CD4-positive, alpha-beta T cell treated with Interleukin-4 for 1 hour (primary cell): ENCODE measurements at regions not wholly inside any gene's neighbourhood (a gene's known extent, or its start where the extent isn't known, plus 50 kb on each side); places are given as distances from the start of the nearest gene placed in this dataset.
"Not testable (repeated sequence)": the region's sequence is repeated elsewhere in the genome, so short reads cannot be mapped to it uniquely, and the experiment has no call there.

Source experiments
- DNase-seq, 2 donors: peaks; one replicate each; pipeline ENCODE4 v3.0.0-alpha.2; 2020 to 2022

- no peak for DNase-seq
These were observed 141.2 kb upstream of the TLE3 start for GRCh38 chr15:70238917-70239316.

- DNase-seq, result no peak
These were observed 139.9 kb upstream of the TLE3 start for GRCh38 chr15:70237626-70238025.

- no peak for DNase-seq
These were observed 138.8 kb upstream of the TLE3 start for GRCh38 chr15:70236341-70237086.

GRCh38 chr15:70235347-70235746 lies 137.6 kb upstream of the TLE3 start:
- no peak for DNase-seq

GRCh38 chr15:70234256-70234905 lies 136.7 kb upstream of the TLE3 start:
- no peak for DNase-seq

GRCh38 chr15:70231484-70231883 lies 133.8 kb upstream of the TLE3 start:
- no peak for DNase-seq

GRCh38 chr15:70227918-70228317 lies 130.2 kb upstream of the TLE3 start:
- DNase-seq, result not testable (repeated sequence)

- no peak for DNase-seq
These were observed 129.4 kb upstream of the TLE3 start for GRCh38 chr15:70227147-70227546.

- DNase-seq, result no peak
These were observed 128.7 kb upstream of the TLE3 start for GRCh38 chr15:70226337-70226980.

- DNase-seq, result no peak
These were observed 127.7 kb upstream of the TLE3 start for GRCh38 chr15:70225416-70225815.

GRCh38 chr15:70222606-70223005 lies 124.9 kb upstream of the TLE3 start:
- DNase-seq, result no peak

- DNase-seq, result no peak
These were observed 122.9 kb upstream of the TLE3 start for GRCh38 chr15:70220490-70221096.

GRCh38 chr15:70219966-70220365 lies 122.2 kb upstream of the TLE3 start:
- DNase-seq, result no peak

- no peak for DNase-seq
These were observed 121.7 kb upstream of the TLE3 start for GRCh38 chr15:70219256-70219895.

GRCh38 chr15:70217226-70218160 lies 119.8 kb upstream of the TLE3 start:
- no peak for DNase-seq

GRCh38 chr15:70215951-70216350 lies 118.2 kb upstream of the TLE3 start:
- DNase-seq, result no peak

- DNase-seq, result no peak
These were observed 117.4 kb upstream of the TLE3 start for GRCh38 chr15:70214941-70215635.

GRCh38 chr15:70214276-70214675 lies 116.6 kb upstream of the TLE3 start:
- DNase-seq, result no peak

- no peak for DNase-seq
These were observed 116.1 kb upstream of the TLE3 start for GRCh38 chr15:70213794-70214193.

GRCh38 chr15:70212963-70213315 lies 115.2 kb upstream of the TLE3 start:
- DNase-seq, result no peak

- DNase-seq, result no peak
These were observed 114.7 kb upstream of the TLE3 start for GRCh38 chr15:70212286-70212962.
